CD8-positive, alpha-beta memory T cell (primary cell): ENCODE measurements at regions not wholly inside any gene's neighbourhood (a gene's known extent, or its start where the extent isn't known, plus 50 kb on each side); places are given as distances from the start of the nearest gene placed in this dataset.

Source experiments
- CTCF ChIA-PET: fragments of 350-600 bp; sonication (Branson Sonifier 250); formaldehyde crosslinking; loops from one replicate; lab custom pipeline; 2021; ENCODE audit warnings: antibody characterized with exemption; lab: Charles Lee
- POLR2A ChIA-PET: fragments of 350-600 bp; sonication (Branson Sonifier 250); formaldehyde crosslinking; loops from one replicate; lab custom pipeline; 2021; ENCODE audit warnings: antibody characterized with exemption; lab: Charles Lee
- DNase-seq, 5 donors: peaks; one replicate each; pipeline versions ENCODE4 v3.0.0 to v3.0.0-alpha.2; 2020 to 2022; ENCODE audit warnings: mixed read lengths in 1 of 5
- H3K27ac ChIP-seq: one replicate; pipeline ENCODE4 v1.7.0; 2013; ENCODE audit warnings: low read depth, mild to moderate bottlenecking, low read length, moderate library complexity
- H3K27me3 ChIP-seq: 2 replicates; pipeline ENCODE4 v1.7.0; 2013; ENCODE audit warnings: low read length, mild to moderate bottlenecking; ENCODE audit not compliant: insufficient read depth, poor library complexity, severe bottlenecking
- H3K36me3 ChIP-seq: 2 replicates; pipeline ENCODE4 v1.7.0; 2013; ENCODE audit warnings: mild to moderate bottlenecking, low read length, moderate library complexity; ENCODE audit not compliant: insufficient read depth
- H3K4me1 ChIP-seq: 2 replicates; pipeline ENCODE4 v1.7.0; 2013; ENCODE audit warnings: mild to moderate bottlenecking, low read length, moderate library complexity; ENCODE audit not compliant: insufficient read depth
- H3K4me3 ChIP-seq: 2 replicates; pipeline ENCODE4 v1.7.0; 2013; ENCODE audit warnings: mild to moderate bottlenecking, low read length
- H3K9me3 ChIP-seq: 2 replicates; pipeline ENCODE4 v1.7.0; 2013; ENCODE audit warnings: mild to moderate bottlenecking, low read length
- H3K27ac Mint-ChIP-seq, 8 donors: one replicate each; pipeline ENCODE4 v1.8.0; 2020 to 2021; ENCODE audit warnings: mixed read lengths in 8 of 8, mild to moderate bottlenecking in 6 of 8, inconsistent platforms in 3 of 8, moderate library complexity in 3 of 8
- H3K27me3 Mint-ChIP-seq, 2 donors: one replicate each; pipeline ENCODE4 v1.8.0; 2020 to 2021; ENCODE audit warnings: mixed read lengths in 2 of 2, mild to moderate bottlenecking in 1 of 2, moderate library complexity in 1 of 2
- H3K36me3 Mint-ChIP-seq, 3 donors: one replicate each; pipeline ENCODE4 v1.8.0; 2020 to 2021; ENCODE audit warnings: mixed read lengths in 3 of 3, inconsistent platforms in 1 of 3, mild to moderate bottlenecking in 1 of 3
- H3K4me1 Mint-ChIP-seq, 3 donors: one replicate each; pipeline ENCODE4 v1.8.0; 2020 to 2021; ENCODE audit warnings: mixed read lengths in 3 of 3, inconsistent platforms in 1 of 3, mild to moderate bottlenecking in 1 of 3
- H3K4me3 Mint-ChIP-seq, 7 donors: one replicate each; pipeline ENCODE4 v1.8.0; 2020 to 2021; ENCODE audit warnings: mixed read lengths in 7 of 7, mild to moderate bottlenecking in 6 of 7, moderate library complexity in 4 of 7, inconsistent platforms in 2 of 7
- H3K9me3 Mint-ChIP-seq, 5 donors: one replicate each; pipeline ENCODE4 v1.8.0; 2020 to 2022; ENCODE audit warnings: mixed read lengths in 5 of 5, mild to moderate bottlenecking in 3 of 5, moderate library complexity in 2 of 5, inconsistent platforms in 1 of 5

GRCh38 chr6:12431023-12431422, 140.9 kb downstream of the EDN1 start:
- CTCF ChIA-PET, result no interaction called here
- no peaks in the 10 kb centered on the region for H3K27me3 Mint-ChIP-seq
- Histone ChIP-seq H3K4me3 (no peak overlapping the region), H3K9me3 (no peaks in the 10 kb centered on the region), H3K27me3 (no peaks in the 10 kb centered on the region), H3K36me3 (no peaks in the 10 kb centered on the region), H3K4me1 (no peaks in the 10 kb centered on the region), H3K27ac (no peak overlapping the region)
- H3K27ac Mint-ChIP-seq, result no peak overlapping the region
- no peaks in the 10 kb centered on the region for H3K36me3 Mint-ChIP-seq
- POLR2A ChIA-PET, result no interaction called here
- no peaks in the 10 kb centered on the region for H3K4me1 Mint-ChIP-seq
- H3K9me3 Mint-ChIP-seq, result peaks cover 7 to 14% (median 9%) of the 10 kb centered on the region in 5 donors
- no peak overlapping the region for H3K4me3 Mint-ChIP-seq
- no peak for DNase-seq

- Mint-ChIP-seq H3K4me1 (no peaks in the 10 kb centered on the region), H3K9me3 (peaks cover 7 to 11% (median 9%) of the 10 kb centered on the region in 5 donors), H3K27me3 (peaks cover 0 to 7% of the 10 kb centered on the region in 2 donors), H3K4me3 (no peak overlapping the region), H3K36me3 (no peaks in the 10 kb centered on the region), H3K27ac (no peak overlapping the region)
- CTCF ChIA-PET, result no interaction called here
- Histone ChIP-seq H3K36me3 (no peaks in the 10 kb centered on the region), H3K4me3 (no peak overlapping the region), H3K27me3 (no peaks in the 10 kb centered on the region), H3K9me3 (no peaks in the 10 kb centered on the region), H3K4me1 (no peaks in the 10 kb centered on the region), H3K27ac (no peak overlapping the region)
- no peak for DNase-seq
- POLR2A ChIA-PET, result no interaction called here
Observed at GRCh38 chr6:12436224-12436623, 146.1 kb downstream of the EDN1 start.

GRCh38 chr6:12436683-12437082, 146.5 kb downstream of the EDN1 start:
- H3K4me1 ChIP-seq, result no peaks in the 10 kb centered on the region
- Mint-ChIP-seq H3K27me3 (peaks cover 0 to 7% of the 10 kb centered on the region in 2 donors), H3K4me3 (no peak overlapping the region), H3K36me3 (no peaks in the 10 kb centered on the region), H3K4me1 (no peaks in the 10 kb centered on the region), H3K27ac (no peak overlapping the region), H3K9me3 (peaks cover 7 to 11% (median 9%) of the 10 kb centered on the region in 5 donors)
- no peaks in the 10 kb centered on the region for H3K9me3 ChIP-seq
- no peak overlapping the region for H3K27ac ChIP-seq
- no peaks in the 10 kb centered on the region for H3K36me3 ChIP-seq
- H3K4me3 ChIP-seq, result no peak overlapping the region
- no peak for DNase-seq
- ChIA-PET CTCF (no interaction called here), POLR2A (no interaction called here)
- H3K27me3 ChIP-seq, result no peaks in the 10 kb centered on the region

GRCh38 chr6:12439296-12439695, 149.1 kb downstream of the EDN1 start:
- Mint-ChIP-seq H3K9me3 (peaks cover 0 to 8% (median 0%) of the 10 kb centered on the region in 5 donors), H3K4me1 (no peaks in the 10 kb centered on the region), H3K4me3 (no peak overlapping the region), H3K27ac (no peak overlapping the region), H3K36me3 (no peaks in the 10 kb centered on the region), H3K27me3 (peaks cover 0 to 7% of the 10 kb centered on the region in 2 donors)
- DNase-seq, result no peak
- Histone ChIP-seq H3K27me3 (no peaks in the 10 kb centered on the region), H3K4me1 (no peaks in the 10 kb centered on the region), H3K9me3 (no peaks in the 10 kb centered on the region), H3K4me3 (no peak overlapping the region), H3K36me3 (no peaks in the 10 kb centered on the region), H3K27ac (no peak overlapping the region)
- ChIA-PET POLR2A (no interaction called here), CTCF (no interaction called here)

GRCh38 chr6:12440981-12441380, 150.8 kb downstream of the EDN1 start:
- peaks cover 0 to 11% of the 10 kb centered on the region in 2 donors for H3K27me3 Mint-ChIP-seq
- Histone ChIP-seq H3K27me3 (no peaks in the 10 kb centered on the region), H3K4me1 (no peaks in the 10 kb centered on the region), H3K27ac (no peak overlapping the region), H3K36me3 (no peaks in the 10 kb centered on the region), H3K9me3 (no peaks in the 10 kb centered on the region), H3K4me3 (no peak overlapping the region)
- DNase-seq, result no peak
- no peak overlapping the region for H3K4me3 Mint-ChIP-seq
- H3K9me3 Mint-ChIP-seq, result peaks cover 0 to 5% (median 0%) of the 10 kb centered on the region in 5 donors
- H3K36me3 Mint-ChIP-seq, result no peaks in the 10 kb centered on the region
- ChIA-PET CTCF (no interaction called here), POLR2A (no interaction called here)
- no peak overlapping the region for H3K27ac Mint-ChIP-seq
- no peaks in the 10 kb centered on the region for H3K4me1 Mint-ChIP-seq

GRCh38 chr6:12442455-12442854, 152.3 kb downstream of the EDN1 start:
- no peak overlapping the region for H3K27ac Mint-ChIP-seq
- Histone ChIP-seq H3K36me3 (no peaks in the 10 kb centered on the region), H3K27me3 (no peaks in the 10 kb centered on the region), H3K4me3 (no peak overlapping the region), H3K4me1 (no peaks in the 10 kb centered on the region), H3K27ac (no peak overlapping the region), H3K9me3 (no peaks in the 10 kb centered on the region)
- peaks cover 0 to 12% of the 10 kb centered on the region in 2 donors for H3K27me3 Mint-ChIP-seq
- no peaks in the 10 kb centered on the region for H3K36me3 Mint-ChIP-seq
- POLR2A ChIA-PET, result no interaction called here
- H3K9me3 Mint-ChIP-seq, result peaks cover 0 to 6% (median 0%) of the 10 kb centered on the region in 5 donors
- DNase-seq, result no peak
- H3K4me1 Mint-ChIP-seq, result no peaks in the 10 kb centered on the region
- CTCF ChIA-PET, result no interaction called here
- H3K4me3 Mint-ChIP-seq, result no peak overlapping the region

GRCh38 chr6:12446394-12446793, 156.2 kb downstream of the EDN1 start:
- peaks cover 0 to 9% (median 3%) of the 10 kb centered on the region in 5 donors for H3K9me3 Mint-ChIP-seq
- H3K36me3 ChIP-seq, result no peaks in the 10 kb centered on the region
- no peaks in the 10 kb centered on the region for H3K9me3 ChIP-seq
- H3K4me1 ChIP-seq, result no peaks in the 10 kb centered on the region
- H3K36me3 Mint-ChIP-seq, result no peaks in the 10 kb centered on the region
- H3K4me1 Mint-ChIP-seq, result no peaks in the 10 kb centered on the region
- H3K27me3 ChIP-seq, result no peaks in the 10 kb centered on the region
- H3K4me3 ChIP-seq, result no peak overlapping the region
- no peak overlapping the region for H3K27ac ChIP-seq
- H3K27me3 Mint-ChIP-seq, result peaks cover 0 to 5% of the 10 kb centered on the region in 2 donors
- H3K4me3 Mint-ChIP-seq, result no peak overlapping the region
- DNase-seq, result no peak
- POLR2A ChIA-PET, result no interaction called here
- CTCF ChIA-PET, result no interaction called here
- H3K27ac Mint-ChIP-seq, result no peak overlapping the region

- no peak for DNase-seq
- H3K27ac ChIP-seq, result no peak overlapping the region
- ChIA-PET CTCF (no interaction called here), POLR2A (no interaction called here)
- peaks cover 0 to 5% of the 10 kb centered on the region in 2 donors for H3K27me3 Mint-ChIP-seq
- peaks cover 4 to 20% (median 15%) of the 10 kb centered on the region in 5 donors for H3K9me3 Mint-ChIP-seq
- H3K9me3 ChIP-seq, result no peaks in the 10 kb centered on the region
- no peaks in the 10 kb centered on the region for H3K36me3 ChIP-seq
- H3K36me3 Mint-ChIP-seq, result no peaks in the 10 kb centered on the region
- no peak overlapping the region for H3K4me3 Mint-ChIP-seq
- no peaks in the 10 kb centered on the region for H3K4me1 Mint-ChIP-seq
- H3K27ac Mint-ChIP-seq, result no peak overlapping the region
- H3K4me1 ChIP-seq, result no peaks in the 10 kb centered on the region
- no peak overlapping the region for H3K4me3 ChIP-seq
- no peaks in the 10 kb centered on the region for H3K27me3 ChIP-seq
Observed at GRCh38 chr6:12449447-12449846, 159.3 kb downstream of the EDN1 start.

- Mint-ChIP-seq H3K4me3 (no peak overlapping the region), H3K27ac (no peak overlapping the region), H3K36me3 (no peaks in the 10 kb centered on the region), H3K9me3 (peaks cover 5 to 23% (median 18%) of the 10 kb centered on the region in 5 donors), H3K27me3 (peaks cover 0 to 1% of the 10 kb centered on the region in 2 donors), H3K4me1 (no peaks in the 10 kb centered on the region)
- POLR2A ChIA-PET, result no interaction called here
- no peak for DNase-seq
- H3K27me3 ChIP-seq, result no peaks in the 10 kb centered on the region
- no peak overlapping the region for H3K27ac ChIP-seq
- H3K4me3 ChIP-seq, result no peak overlapping the region
- no peaks in the 10 kb centered on the region for H3K4me1 ChIP-seq
- no peaks in the 10 kb centered on the region for H3K9me3 ChIP-seq
- CTCF ChIA-PET, result no interaction called here
- no peaks in the 10 kb centered on the region for H3K36me3 ChIP-seq
Observed at GRCh38 chr6:12450467-12450866, 160.3 kb downstream of the EDN1 start.
